ENCODE measurements at regions not wholly inside any gene's neighbourhood (a gene's known extent, or its start where the extent isn't known, plus 50 kb on each side); places are given as distances from the start of the nearest gene placed in this dataset.

DNA sequence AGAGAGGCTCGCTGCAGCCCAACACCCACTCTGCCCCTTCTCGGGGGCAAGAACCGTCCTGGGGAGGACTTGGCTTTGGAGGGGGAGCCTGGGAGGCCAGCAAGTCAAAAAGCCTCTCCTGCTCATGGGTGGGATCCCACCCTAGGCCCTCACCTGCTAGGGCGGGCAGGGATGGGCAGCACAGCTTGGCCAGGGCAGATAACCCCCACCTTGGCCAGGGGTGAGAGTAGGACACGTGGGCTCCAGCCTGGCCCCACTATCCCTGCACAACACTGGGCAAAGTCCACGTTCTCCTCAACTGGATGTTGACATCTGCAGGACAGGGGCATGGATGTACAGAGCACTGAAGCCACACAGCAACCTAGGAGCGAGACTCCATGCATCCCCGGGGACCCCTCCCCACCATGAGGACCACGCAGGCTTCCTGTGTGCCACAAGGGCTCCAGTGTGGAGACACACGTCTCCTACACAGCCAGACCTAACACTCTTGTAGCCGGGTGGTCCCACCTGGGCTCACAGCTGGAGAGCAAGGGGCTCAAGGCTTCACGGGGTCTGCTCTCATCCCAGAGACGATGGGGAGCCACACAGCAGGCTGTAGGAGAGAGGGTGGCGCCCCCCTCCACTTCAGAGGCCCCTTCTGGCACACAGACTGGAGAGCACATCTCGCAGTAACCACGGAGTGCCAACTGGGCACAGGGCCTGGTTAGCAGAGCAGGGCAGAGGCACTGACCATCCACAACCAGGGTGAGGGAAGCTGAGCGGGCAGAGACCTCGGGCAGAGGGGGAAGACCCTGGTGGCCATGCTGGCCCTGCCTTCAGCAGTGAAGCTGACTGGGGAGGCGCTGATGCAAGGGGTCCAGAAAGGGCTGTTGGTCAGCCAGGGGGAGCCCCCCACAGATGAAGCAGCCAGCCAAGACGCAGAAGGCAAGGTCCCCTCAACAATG lies 171.1 kb downstream of the CRYBB2 start (continued):
- TF ChIP-seq, protein P1, sequence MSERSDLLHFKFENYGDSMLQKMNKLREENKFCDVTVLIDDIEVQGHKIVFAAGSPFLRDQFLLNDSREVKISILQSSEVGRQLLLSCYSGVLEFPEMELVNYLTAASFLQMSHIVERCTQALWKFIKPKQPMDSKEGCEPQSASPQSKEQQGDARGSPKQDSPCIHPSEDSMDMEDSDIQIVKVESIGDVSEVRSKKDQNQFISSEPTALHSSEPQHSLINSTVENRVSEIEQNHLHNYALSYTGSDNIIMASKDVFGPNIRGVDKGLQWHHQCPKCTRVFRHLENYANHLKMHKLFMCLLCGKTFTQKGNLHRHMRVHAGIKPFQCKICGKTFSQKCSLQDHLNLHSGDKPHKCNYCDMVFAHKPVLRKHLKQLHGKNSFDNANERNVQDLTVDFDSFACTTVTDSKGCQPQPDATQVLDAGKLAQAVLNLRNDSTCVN (CRISPR knock-in tag; IDR thresholded peaks at IDR 0.05; ENCODE audit: borderline replicate concordance), result peak; percentile 61; the same call in 1 of the 2 replicates
- TF ChIP-seq, protein P2, sequence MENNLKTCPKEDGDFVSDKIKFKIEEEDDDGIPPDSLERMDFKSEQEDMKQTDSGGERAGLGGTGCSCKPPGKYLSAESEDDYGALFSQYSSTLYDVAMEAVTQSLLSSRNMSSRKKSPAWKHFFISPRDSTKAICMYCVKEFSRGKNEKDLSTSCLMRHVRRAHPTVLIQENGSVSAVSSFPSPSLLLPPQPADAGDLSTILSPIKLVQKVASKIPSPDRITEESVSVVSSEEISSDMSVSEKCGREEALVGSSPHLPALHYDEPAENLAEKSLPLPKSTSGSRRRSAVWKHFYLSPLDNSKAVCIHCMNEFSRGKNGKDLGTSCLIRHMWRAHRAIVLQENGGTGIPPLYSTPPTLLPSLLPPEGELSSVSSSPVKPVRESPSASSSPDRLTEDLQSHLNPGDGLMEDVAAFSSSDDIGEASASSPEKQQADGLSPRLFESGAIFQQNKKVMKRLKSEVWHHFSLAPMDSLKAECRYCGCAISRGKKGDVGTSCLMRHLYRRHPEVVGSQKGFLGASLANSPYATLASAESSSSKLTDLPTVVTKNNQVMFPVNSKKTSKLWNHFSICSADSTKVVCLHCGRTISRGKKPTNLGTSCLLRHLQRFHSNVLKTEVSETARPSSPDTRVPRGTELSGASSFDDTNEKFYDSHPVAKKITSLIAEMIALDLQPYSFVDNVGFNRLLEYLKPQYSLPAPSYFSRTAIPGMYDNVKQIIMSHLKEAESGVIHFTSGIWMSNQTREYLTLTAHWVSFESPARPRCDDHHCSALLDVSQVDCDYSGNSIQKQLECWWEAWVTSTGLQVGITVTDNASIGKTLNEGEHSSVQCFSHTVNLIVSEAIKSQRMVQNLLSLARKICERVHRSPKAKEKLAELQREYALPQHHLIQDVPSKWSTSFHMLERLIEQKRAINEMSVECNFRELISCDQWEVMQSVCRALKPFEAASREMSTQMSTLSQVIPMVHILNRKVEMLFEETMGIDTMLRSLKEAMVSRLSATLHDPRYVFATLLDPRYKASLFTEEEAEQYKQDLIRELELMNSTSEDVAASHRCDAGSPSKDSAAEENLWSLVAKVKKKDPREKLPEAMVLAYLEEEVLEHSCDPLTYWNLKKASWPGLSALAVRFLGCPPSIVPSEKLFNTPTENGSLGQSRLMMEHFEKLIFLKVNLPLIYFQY (CRISPR knock-in tag; IDR thresholded peaks at IDR 0.05; ENCODE audit: borderline replicate concordance), result no peak
- TF ChIP-seq PAX8 (CRISPR knock-in tag; IDR thresholded peaks at IDR 0.05; ENCODE audit: borderline replicate concordance) (no peak), ZNF292 (CRISPR knock-in tag; IDR thresholded peaks at IDR 0.05; ENCODE audit: borderline replicate concordance, low read depth) (peak; percentile 46; the same call in 1 of the 2 replicates), MED13 (CRISPR knock-in tag; IDR thresholded peaks at IDR 0.05) (no peak), ETV6 (CRISPR knock-in tag; conservative IDR thresholded peaks at IDR 0.05) (no peak), CHD2 (IDR thresholded peaks at IDR 0.05; ENCODE audit: low read depth, low read length) (no peak), RAD51 (IDR thresholded peaks at IDR 0.05; ENCODE audit: borderline replicate concordance) (no peak), TEAD3 (CRISPR knock-in tag; optimal IDR thresholded peaks at IDR 0.05; ENCODE audit: borderline replicate concordance) (peak; percentile 74), IRF2 (CRISPR knock-in tag; IDR thresholded peaks at IDR 0.05) (peak; percentile 37; the same call in 1 of the 2 replicates), ZNF644 (CRISPR knock-in tag; IDR thresholded peaks at IDR 0.05; ENCODE audit: low read depth) (peak; percentile 82), SP1 (IDR thresholded peaks at IDR 0.05) (no peak), SP1 (CRISPR knock-in tag; IDR thresholded peaks at IDR 0.05) (no peak), HOXA3 (CRISPR knock-in tag; IDR thresholded peaks at IDR 0.05) (peak; percentile 65), PLRG1 (conservative IDR thresholded peaks at IDR 0.05) (no peak), TBX3 (IDR thresholded peaks at IDR 0.05; ENCODE audit: borderline replicate concordance) (no peak), SIN3A (IDR thresholded peaks at IDR 0.05; ENCODE audit: borderline replicate concordance, low read depth, low read length) (peak; percentile 46; the same call in 1 of the 2 replicates), ZNF792 (CRISPR knock-in tag; IDR thresholded peaks at IDR 0.05) (peak; percentile 27; the same call in 1 of the 2 replicates), TP53 (CRISPR knock-in tag; conservative IDR thresholded peaks at IDR 0.05) (no peak), ESRRA (CRISPR knock-in tag; IDR thresholded peaks at IDR 0.05; ENCODE audit: low read depth) (peak; percentile 65; the same call in 1 of the 2 replicates), FOXK1 (CRISPR knock-in tag; IDR thresholded peaks at IDR 0.05; ENCODE audit: borderline replicate concordance, low read depth) (peak; percentile 73; the same call in 1 of the 2 replicates)
- TF ChIP-seq, protein P3, sequence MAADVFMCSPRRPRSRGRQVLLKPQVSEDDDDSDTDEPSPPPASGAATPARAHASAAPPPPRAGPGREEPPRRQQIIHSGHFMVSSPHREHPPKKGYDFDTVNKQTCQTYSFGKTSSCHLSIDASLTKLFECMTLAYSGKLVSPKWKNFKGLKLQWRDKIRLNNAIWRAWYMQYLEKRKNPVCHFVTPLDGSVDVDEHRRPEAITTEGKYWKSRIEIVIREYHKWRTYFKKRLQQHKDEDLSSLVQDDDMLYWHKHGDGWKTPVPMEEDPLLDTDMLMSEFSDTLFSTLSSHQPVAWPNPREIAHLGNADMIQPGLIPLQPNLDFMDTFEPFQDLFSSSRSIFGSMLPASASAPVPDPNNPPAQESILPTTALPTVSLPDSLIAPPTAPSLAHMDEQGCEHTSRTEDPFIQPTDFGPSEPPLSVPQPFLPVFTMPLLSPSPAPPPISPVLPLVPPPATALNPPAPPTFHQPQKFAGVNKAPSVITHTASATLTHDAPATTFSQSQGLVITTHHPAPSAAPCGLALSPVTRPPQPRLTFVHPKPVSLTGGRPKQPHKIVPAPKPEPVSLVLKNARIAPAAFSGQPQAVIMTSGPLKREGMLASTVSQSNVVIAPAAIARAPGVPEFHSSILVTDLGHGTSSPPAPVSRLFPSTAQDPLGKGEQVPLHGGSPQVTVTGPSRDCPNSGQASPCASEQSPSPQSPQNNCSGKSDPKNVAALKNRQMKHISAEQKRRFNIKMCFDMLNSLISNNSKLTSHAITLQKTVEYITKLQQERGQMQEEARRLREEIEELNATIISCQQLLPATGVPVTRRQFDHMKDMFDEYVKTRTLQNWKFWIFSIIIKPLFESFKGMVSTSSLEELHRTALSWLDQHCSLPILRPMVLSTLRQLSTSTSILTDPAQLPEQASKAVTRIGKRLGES (CRISPR knock-in tag; IDR thresholded peaks at IDR 0.05; ENCODE audit: borderline replicate concordance), result peak; percentile 19; the same call in 1 of the 2 replicates
- TF ChIP-seq, protein P4, sequence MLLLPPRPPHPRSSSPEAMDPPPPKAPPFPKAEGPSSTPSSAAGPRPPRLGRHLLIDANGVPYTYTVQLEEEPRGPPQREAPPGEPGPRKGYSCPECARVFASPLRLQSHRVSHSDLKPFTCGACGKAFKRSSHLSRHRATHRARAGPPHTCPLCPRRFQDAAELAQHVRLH (CRISPR knock-in tag; IDR thresholded peaks at IDR 0.05; ENCODE audit: borderline replicate concordance, low read depth), result no peak

Measured in HepG2 (cell line).